ENCODE measurements at regions not wholly inside any gene's neighbourhood (a gene's known extent, or its start where the extent isn't known, plus 50 kb on each side); places are given as distances from the start of the nearest gene placed in this dataset.

DNA sequence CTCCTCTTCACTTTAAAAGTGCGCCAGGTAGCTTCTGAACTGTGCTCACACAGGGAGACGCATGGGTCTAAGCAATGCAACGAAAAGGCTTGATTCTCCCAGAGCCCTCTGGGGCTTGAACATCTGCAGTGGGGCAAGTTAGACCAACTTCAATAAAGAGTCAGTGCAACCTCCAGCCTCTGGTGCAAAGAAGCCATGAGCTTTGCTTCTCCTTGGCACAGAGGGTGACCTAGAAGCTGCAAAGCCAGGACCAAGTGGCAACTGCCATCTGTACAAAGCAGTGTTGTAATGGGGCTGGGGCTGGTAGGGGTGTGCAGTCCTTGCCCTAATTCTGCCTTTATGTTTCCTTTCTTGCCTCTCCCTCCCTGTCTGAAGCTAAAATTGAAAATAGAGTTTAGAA is 219.0 kb upstream of the CD96 start:
- Mint-ChIP-seq H3K9me3 (ENCODE audit: unreplicated experiment) (peaks cover 6% of the 10 kb centered on the region), H3K36me3 (ENCODE audit: unreplicated experiment) (no peaks in the 10 kb centered on the region), H3K4me1 (ENCODE audit: unreplicated experiment) (peaks cover 30% of the 10 kb centered on the region), H3K4me3 (ENCODE audit: unreplicated experiment) (no peak overlapping the region), H3K27me3 (ENCODE audit: unreplicated experiment) (no peaks in the 10 kb centered on the region), H3K27ac (ENCODE audit: unreplicated experiment) (no peak overlapping the region)
- no peak for DNase-seq (ENCODE audit: extremely low spot score, unreplicated experiment)
- TF ChIP-seq, protein P1, sequence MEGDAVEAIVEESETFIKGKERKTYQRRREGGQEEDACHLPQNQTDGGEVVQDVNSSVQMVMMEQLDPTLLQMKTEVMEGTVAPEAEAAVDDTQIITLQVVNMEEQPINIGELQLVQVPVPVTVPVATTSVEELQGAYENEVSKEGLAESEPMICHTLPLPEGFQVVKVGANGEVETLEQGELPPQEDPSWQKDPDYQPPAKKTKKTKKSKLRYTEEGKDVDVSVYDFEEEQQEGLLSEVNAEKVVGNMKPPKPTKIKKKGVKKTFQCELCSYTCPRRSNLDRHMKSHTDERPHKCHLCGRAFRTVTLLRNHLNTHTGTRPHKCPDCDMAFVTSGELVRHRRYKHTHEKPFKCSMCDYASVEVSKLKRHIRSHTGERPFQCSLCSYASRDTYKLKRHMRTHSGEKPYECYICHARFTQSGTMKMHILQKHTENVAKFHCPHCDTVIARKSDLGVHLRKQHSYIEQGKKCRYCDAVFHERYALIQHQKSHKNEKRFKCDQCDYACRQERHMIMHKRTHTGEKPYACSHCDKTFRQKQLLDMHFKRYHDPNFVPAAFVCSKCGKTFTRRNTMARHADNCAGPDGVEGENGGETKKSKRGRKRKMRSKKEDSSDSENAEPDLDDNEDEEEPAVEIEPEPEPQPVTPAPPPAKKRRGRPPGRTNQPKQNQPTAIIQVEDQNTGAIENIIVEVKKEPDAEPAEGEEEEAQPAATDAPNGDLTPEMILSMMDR (IDR thresholded peaks at IDR 0.05): no peak

DNA sequence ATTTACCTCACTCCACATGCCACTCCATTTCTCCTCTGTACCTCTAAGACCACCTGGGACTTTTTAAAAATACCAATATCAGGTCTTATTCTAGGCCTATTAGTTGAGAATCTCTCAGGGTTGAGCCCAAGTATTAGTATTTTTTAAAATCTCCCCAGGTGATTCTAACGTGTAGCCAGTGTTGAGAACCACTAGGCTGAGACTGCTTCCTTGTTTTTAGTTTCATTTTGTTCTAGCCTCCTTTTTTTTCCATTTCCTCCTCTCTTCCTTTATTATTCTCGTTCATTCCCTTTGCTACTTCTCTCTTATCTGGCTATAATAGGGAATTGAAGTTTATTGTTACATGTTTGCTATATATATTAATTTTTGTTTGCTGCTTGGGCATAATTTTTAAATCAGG is 217.8 kb upstream of the CD96 start:
- Mint-ChIP-seq H3K36me3 (ENCODE audit: unreplicated experiment) (no peaks in the 10 kb centered on the region), H3K27me3 (ENCODE audit: unreplicated experiment) (no peaks in the 10 kb centered on the region), H3K4me1 (ENCODE audit: unreplicated experiment) (peaks cover 30% of the 10 kb centered on the region), H3K4me3 (ENCODE audit: unreplicated experiment) (no peak overlapping the region), H3K9me3 (ENCODE audit: unreplicated experiment) (peaks cover 6% of the 10 kb centered on the region), H3K27ac (ENCODE audit: unreplicated experiment) (no peak overlapping the region)
- no peak for DNase-seq (ENCODE audit: extremely low spot score, unreplicated experiment)
- TF ChIP-seq, protein P1 (IDR thresholded peaks at IDR 0.05): no peak

DNA sequence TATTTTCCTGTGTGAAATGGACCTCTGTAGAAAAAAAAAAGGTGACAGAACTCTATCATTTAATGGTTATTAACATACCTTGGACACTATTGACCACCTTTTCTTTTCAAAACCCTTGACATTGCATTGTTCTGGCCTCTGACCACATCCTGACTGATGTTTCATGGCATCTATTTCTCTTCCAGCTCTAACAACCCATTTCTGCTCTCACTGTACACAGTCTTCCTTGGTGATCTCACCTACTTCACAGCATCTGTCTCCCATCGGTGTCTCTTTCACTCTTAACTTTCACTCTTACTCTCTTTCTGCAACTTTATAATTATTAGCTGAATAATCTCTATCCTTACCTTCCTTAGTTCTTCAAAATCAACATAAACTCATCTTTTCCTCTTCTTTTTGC is 217.4 kb upstream of the CD96 start:
- H3K27ac Mint-ChIP-seq (ENCODE audit: unreplicated experiment): no peak overlapping the region
- peaks cover 6% of the 10 kb centered on the region for H3K9me3 Mint-ChIP-seq (ENCODE audit: unreplicated experiment)
- no peak for DNase-seq (ENCODE audit: extremely low spot score, unreplicated experiment)
- TF ChIP-seq, protein P1 (IDR thresholded peaks at IDR 0.05): no peak
- H3K4me3 Mint-ChIP-seq (ENCODE audit: unreplicated experiment): no peak overlapping the region
- no peaks in the 10 kb centered on the region for H3K36me3 Mint-ChIP-seq (ENCODE audit: unreplicated experiment)
- peaks cover 30% of the 10 kb centered on the region for H3K4me1 Mint-ChIP-seq (ENCODE audit: unreplicated experiment)
- H3K27me3 Mint-ChIP-seq (ENCODE audit: unreplicated experiment): no peaks in the 10 kb centered on the region

DNA sequence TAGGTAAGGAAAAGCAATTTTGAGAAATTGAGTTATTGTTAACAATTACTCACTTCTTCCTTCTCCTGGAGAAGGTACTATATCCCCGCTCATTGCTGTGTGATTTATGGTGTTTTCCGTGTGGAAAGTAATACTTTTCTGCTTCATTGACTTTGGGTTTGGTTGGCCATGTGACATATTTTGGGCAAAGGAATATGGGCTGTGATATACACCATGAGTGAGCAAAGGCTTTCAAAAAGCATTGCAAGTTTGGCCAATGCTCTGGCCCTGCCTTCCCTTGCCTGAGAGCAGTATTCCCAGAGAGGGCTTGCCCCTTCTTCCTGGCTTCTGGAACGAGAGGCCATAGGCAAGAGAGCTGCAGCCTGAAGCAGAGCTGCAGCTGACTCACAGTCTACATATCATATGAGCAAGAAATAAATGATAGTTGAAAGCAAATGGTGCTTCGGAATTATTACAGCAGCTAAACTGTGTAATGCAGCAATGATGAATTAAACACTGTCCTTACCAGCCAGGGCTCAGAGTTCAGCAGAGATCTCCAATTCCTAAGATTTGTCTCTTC is 216.8 kb upstream of the CD96 start:
- no peak overlapping the region for H3K4me3 Mint-ChIP-seq (ENCODE audit: unreplicated experiment)
- TF ChIP-seq, protein P1 (IDR thresholded peaks at IDR 0.05): no peak
- no peak overlapping the region for H3K27ac Mint-ChIP-seq (ENCODE audit: unreplicated experiment)
- H3K27me3 Mint-ChIP-seq (ENCODE audit: unreplicated experiment): no peaks in the 10 kb centered on the region
- H3K9me3 Mint-ChIP-seq (ENCODE audit: unreplicated experiment): peaks cover 7% of the 10 kb centered on the region
- H3K36me3 Mint-ChIP-seq (ENCODE audit: unreplicated experiment): no peaks in the 10 kb centered on the region
- DNase-seq (ENCODE audit: extremely low spot score, unreplicated experiment): no peak
- peaks cover 30% of the 10 kb centered on the region for H3K4me1 Mint-ChIP-seq (ENCODE audit: unreplicated experiment)

DNA sequence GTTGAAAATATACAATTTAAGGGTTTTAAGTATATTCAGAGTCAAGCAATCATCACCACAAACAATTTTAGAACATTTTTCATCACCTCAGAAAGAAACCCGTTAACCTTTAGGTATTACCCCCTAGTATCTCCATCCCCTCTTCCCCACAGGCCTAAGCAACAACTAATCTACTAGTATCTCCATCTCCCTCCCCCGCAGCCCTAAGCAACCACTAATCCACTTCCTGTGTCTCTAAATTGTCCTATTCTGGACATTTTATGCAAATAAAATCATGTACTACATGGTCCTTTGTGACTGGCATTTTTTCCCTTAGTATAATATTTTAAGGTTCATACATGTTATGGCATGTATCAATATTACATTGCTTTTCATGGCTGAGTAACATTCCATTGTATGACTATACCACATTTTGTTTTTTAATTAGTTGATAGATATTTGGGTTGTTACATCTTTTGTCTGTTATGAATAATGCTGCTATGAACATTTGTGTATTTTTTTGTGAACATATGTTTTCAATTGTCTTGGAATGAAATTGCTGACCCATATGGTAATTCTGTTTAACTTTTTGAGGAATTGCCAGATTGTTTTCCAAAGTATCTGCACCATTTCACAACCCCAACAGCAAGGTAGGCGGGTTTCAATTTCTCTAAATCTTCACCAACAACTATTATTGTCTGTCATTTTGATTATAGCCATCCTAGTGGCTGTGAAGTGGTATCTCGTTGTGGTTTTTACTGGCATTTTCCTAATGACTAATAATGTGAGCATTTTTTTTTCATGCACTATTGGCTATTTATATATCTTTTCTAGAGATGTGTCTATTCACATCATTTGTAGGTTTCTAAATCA is 215.6 kb upstream of the CD96 start:
- Mint-ChIP-seq H3K36me3 (ENCODE audit: unreplicated experiment) (no peaks in the 10 kb centered on the region), H3K4me1 (ENCODE audit: unreplicated experiment) (peaks cover 25% of the 10 kb centered on the region), H3K4me3 (ENCODE audit: unreplicated experiment) (no peak overlapping the region), H3K9me3 (ENCODE audit: unreplicated experiment) (peaks cover 11% of the 10 kb centered on the region), H3K27me3 (ENCODE audit: unreplicated experiment) (no peaks in the 10 kb centered on the region), H3K27ac (ENCODE audit: unreplicated experiment) (peak overlapping the region; percentile 32)
- DNase-seq (ENCODE audit: extremely low spot score, unreplicated experiment): no peak
- TF ChIP-seq, protein P1 (IDR thresholded peaks at IDR 0.05): no peak
